ENCODE measurements at regions not wholly inside any gene's neighbourhood (a gene's known extent, or its start where the extent isn't known, plus 50 kb on each side); places are given as distances from the start of the nearest gene placed in this dataset.
"Not testable (repeated sequence)": the region's sequence is repeated elsewhere in the genome, so short reads cannot be mapped to it uniquely, and the experiment has no call there.

DNA sequence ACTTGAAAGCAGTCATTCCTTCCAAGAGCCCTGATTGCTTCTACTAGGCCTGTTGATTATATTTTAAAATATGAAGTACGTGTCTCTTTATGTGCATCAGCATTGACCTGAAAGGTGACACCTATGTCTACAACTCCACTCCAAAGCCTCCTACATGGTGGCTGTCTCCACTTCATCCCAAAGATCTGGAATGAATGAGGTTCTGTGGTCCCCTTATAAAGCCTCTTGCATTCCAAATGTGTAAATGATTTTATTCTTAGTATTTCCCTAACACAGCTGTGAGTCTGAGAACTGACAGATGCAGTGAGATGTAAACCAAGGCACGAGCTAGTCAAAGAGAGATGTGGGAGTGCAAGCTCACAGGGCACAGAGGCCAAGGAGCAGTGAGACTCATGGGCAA is 176.0 kb upstream of the SVIL start:
- no peak overlapping the region for H3K27ac ChIP-seq

DNA sequence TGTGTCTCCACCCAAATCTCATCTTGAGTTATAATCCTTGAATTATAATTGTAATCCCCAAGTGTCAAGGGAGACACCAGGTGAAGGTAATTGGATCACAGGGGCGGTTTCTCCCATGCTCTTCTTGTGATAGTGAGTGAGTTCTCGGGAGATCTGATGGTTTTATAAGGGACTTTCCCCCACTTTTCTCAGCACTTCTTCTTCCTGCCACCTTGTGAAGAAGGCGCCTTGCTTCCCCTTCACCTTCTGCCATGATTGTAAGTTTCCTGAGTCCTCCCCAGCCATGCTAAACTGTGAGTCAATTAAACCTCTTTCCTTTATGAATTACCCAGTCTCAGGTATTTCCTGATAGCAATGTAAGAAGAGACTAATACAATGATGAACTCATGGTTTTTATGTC is 175.5 kb upstream of the SVIL start:
- not testable (repeated sequence) for H3K4me1 ChIP-seq (ENCODE audit: low read depth, poor library complexity, severe bottlenecking); H3K4me3 ChIP-seq (IDR thresholded peaks at IDR 0.05; ENCODE audit: insufficient read depth, low read depth, low read length); H3K36me3 ChIP-seq (ENCODE audit: insufficient read depth); H3K27ac ChIP-seq; H3K9ac ChIP-seq; H4K20me1 ChIP-seq (ENCODE audit: insufficient read depth); H2AFZ ChIP-seq (ENCODE audit: low read depth); H3K79me2 ChIP-seq (ENCODE audit: insufficient read depth, low read depth); H3K4me2 ChIP-seq; H3K27me3 ChIP-seq (ENCODE audit: insufficient read depth, low read depth)

More for the DNA sequence above, 176.0 kb upstream of the SVIL start:
- Histone ChIP-seq H2AFZ (ENCODE audit: low read depth) (no peak overlapping the region), H3K4me1 (ENCODE audit: low read depth, poor library complexity, severe bottlenecking) (no peaks in the 10 kb centered on the region), H3K4me2 (no peak overlapping the region), H3K27me3 (ENCODE audit: insufficient read depth, low read depth) (no peaks in the 10 kb centered on the region), H3K36me3 (ENCODE audit: insufficient read depth) (no peaks in the 10 kb centered on the region), H3K79me2 (ENCODE audit: insufficient read depth, low read depth) (no peaks in the 10 kb centered on the region), H3K4me3 (IDR thresholded peaks at IDR 0.05; ENCODE audit: insufficient read depth, low read depth, low read length) (no peak overlapping the region), H4K20me1 (ENCODE audit: insufficient read depth) (no peaks in the 10 kb centered on the region), H3K9ac (no peak overlapping the region)
- TF ChIP-seq CTCF (conservative IDR thresholded peaks at IDR 0.05; ENCODE audit: low read depth, low read length), result no peak

GRCh38 chr10:29809383-29809782 is 174.6 kb upstream of the SVIL start:
- no peak overlapping the region for H3K4me2 ChIP-seq
- H3K4me1 ChIP-seq (ENCODE audit: low read depth, poor library complexity, severe bottlenecking), result no peaks in the 10 kb centered on the region
- H3K4me3 ChIP-seq (IDR thresholded peaks at IDR 0.05; ENCODE audit: insufficient read depth, low read depth, low read length), result no peak overlapping the region

GRCh38 chr10:29807163-29807806 is 172.5 kb upstream of the SVIL start:
- Histone ChIP-seq H2AFZ (ENCODE audit: low read depth) (no peak overlapping the region), H3K27me3 (ENCODE audit: insufficient read depth, low read depth) (no peaks in the 10 kb centered on the region), H3K9ac (no peak overlapping the region), H4K20me1 (ENCODE audit: insufficient read depth) (no peaks in the 10 kb centered on the region), H3K79me2 (ENCODE audit: insufficient read depth, low read depth) (no peaks in the 10 kb centered on the region), H3K4me2 (no peak overlapping the region), H3K4me3 (IDR thresholded peaks at IDR 0.05; ENCODE audit: insufficient read depth, low read depth, low read length) (no peak overlapping the region), H3K27ac (no peak overlapping the region), H3K4me1 (ENCODE audit: low read depth, poor library complexity, severe bottlenecking) (no peaks in the 10 kb centered on the region), H3K36me3 (ENCODE audit: insufficient read depth) (no peaks in the 10 kb centered on the region)
- no peak for TF ChIP-seq CTCF (conservative IDR thresholded peaks at IDR 0.05; ENCODE audit: low read depth, low read length)

More at GRCh38 chr10:29809383-29809782, 174.6 kb upstream of the SVIL start:
- no peaks in the 10 kb centered on the region for H3K27me3 ChIP-seq (ENCODE audit: insufficient read depth, low read depth)
- no peak for TF ChIP-seq CTCF (conservative IDR thresholded peaks at IDR 0.05; ENCODE audit: low read depth, low read length)
- H3K36me3 ChIP-seq (ENCODE audit: insufficient read depth), result no peaks in the 10 kb centered on the region
- H3K9ac ChIP-seq, result no peak overlapping the region
- H3K27ac ChIP-seq, result no peak overlapping the region
- H2AFZ ChIP-seq (ENCODE audit: low read depth), result no peak overlapping the region
- H4K20me1 ChIP-seq (ENCODE audit: insufficient read depth), result no peaks in the 10 kb centered on the region
- H3K79me2 ChIP-seq (ENCODE audit: insufficient read depth, low read depth), result no peaks in the 10 kb centered on the region

DNA sequence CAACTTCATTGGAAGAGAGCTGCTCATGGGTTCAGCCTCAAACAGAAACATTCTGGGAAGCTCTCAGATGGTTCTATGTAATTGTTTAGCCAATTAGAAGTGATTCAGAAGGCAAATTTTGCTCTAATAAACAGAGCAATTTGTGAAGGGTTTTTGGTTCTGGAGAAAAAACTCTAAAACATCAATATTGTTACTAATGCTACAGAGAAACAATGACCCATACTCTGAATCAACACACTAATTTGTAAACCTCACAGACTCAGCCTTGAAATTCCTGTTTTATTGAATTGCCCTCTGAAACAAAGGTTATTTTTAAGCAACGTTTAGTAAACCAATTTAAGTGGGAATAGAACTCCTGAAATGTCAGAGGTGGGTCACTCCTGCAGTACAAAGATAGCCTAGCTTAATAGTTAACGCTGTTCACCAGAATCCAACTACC is 171.6 kb upstream of the SVIL start:
- Histone ChIP-seq H3K4me3 (IDR thresholded peaks at IDR 0.05; ENCODE audit: insufficient read depth, low read depth, low read length) (no peak overlapping the region), H2AFZ (ENCODE audit: low read depth) (no peak overlapping the region), H3K9ac (no peak overlapping the region), H3K4me2 (no peak overlapping the region), H3K79me2 (ENCODE audit: insufficient read depth, low read depth) (no peaks in the 10 kb centered on the region), H3K36me3 (ENCODE audit: insufficient read depth) (no peaks in the 10 kb centered on the region), H4K20me1 (ENCODE audit: insufficient read depth) (no peaks in the 10 kb centered on the region), H3K4me1 (ENCODE audit: low read depth, poor library complexity, severe bottlenecking) (no peaks in the 10 kb centered on the region), H3K27ac (no peak overlapping the region), H3K27me3 (ENCODE audit: insufficient read depth, low read depth) (no peaks in the 10 kb centered on the region)
- no peak for TF ChIP-seq CTCF (conservative IDR thresholded peaks at IDR 0.05; ENCODE audit: low read depth, low read length)

Measured in KMS-11 (cell line).